HK-2 (cell line): ENCODE measurements at regions not wholly inside any gene's neighbourhood (a gene's known extent, or its start where the extent isn't known, plus 50 kb on each side); places are given as distances from the start of the nearest gene placed in this dataset.

Experiments used
- DNase-seq: peaks from one replicate; pipeline ENCODE4 v3.0.0-alpha.2; 2018; ENCODE audit not compliant: unreplicated experiment

DNA sequence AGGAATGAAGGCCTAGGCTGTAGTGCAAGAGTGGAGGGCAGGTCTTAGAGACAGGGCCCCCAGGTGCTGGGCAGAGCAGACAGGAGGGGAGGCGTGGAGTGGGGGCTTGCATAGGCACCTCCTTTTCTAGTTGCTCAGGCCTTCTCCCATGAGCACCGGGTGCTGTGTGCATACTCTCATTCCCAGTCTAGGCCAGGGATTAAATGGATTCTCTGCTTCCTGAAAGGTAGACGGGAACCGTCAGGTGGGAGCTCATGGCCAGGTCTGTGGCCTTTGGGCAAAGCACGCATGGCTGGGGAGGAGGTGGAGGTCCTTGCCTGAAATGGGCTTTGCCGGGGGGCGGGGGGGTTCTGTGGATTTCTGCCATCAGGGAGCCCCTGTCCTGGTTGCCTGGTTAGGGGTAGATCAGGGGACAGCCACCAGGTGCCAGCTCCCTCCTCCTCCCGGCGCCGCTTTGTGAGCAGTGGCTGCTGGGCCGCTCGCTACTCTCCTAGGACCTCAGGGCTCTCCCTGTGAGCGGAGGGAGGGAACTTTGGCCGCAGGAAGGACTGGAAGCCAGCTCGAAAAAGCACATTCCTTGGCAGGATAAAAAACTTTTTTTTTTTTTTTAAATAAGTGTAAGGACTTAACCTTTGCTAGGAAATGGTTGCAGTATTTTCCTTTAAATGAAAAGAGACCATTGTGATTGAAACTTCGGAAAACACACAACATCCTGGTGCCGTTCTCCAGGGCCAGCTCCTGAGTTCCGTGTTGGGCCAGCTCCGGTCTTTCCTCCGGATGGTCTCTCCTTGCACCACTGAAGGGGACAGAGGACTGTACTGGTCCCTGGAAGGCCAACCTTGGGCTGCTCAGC lies 82.8 kb upstream of the HAAO start:
- DNase-seq: no peak

DNA sequence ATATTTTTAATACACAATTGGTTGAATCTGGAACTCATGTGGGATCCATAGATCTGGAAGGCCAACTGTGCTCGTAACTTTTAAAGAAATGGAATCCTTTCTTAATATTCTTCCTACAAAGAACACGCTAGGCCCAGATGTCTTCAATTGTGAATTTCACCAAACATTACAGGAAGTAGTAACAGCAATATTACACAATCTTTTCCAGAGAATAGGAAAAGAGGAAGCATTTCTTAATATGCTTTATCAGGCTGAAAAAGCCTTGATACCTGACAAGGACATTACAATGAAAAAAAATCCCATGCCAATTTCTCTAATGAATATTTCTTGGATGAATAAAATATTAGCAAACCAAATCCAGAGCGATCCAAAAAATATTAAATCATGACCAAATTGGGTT lies 80.3 kb upstream of the HAAO start:
- DNase-seq: no peak

DNA sequence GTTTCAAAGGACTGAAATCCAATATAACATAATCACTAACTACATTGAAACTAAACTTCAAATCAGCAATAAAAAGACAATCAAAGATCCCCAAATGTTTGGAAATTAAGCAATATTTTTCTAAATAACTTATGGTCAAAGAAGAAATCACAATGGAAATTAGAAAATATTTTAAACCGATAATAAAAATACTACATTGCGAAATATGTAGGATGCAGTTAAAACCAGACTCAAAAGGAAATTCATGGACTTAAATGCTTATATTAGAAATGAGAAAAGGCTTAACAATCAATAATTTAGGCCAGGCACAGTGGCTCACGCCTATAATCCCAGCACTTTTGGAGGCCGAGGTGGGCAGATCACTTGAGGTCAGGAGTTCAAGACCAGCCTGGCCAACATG lies 79.0 kb upstream of the HAAO start:
- DNase-seq: no peak

DNA sequence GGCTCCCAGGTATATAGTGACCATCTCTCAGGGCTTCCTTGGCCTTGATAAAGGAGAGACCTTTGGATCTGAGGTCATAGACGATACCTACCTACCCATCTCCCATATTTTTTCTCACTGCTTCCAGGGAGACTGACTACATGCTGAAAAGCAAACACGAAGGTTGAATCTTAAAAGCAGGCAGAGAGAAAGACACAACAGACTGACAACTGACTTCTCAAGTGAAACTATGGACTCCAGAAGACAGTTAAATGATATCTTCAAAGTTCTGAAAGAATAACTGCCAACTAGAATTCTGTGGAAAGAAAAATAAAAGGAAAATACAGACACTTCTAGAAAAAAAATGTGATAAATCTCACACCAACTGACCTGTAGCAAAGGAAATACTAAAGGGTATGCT lies 76.5 kb upstream of the HAAO start:
- no peak for DNase-seq

DNA sequence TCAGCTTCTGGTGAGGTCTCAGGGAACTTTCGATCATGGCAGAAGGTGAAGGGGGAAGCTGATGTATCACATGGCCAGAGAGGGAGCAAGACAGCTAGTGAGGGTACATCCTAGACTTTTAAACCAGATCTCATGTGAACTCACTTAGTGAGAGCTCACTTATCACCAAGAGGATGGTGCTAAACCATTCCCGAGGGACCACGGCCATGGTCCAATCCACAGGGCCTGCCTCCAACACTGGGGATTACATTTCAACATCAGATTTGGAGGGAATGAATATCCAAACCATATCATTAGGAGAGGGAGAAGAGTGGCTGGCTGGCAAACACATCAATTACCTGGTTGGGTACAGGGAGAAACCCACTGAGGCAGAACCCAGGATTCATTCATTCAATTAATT lies 75.7 kb upstream of the HAAO start:
- DNase-seq: no peak

DNA sequence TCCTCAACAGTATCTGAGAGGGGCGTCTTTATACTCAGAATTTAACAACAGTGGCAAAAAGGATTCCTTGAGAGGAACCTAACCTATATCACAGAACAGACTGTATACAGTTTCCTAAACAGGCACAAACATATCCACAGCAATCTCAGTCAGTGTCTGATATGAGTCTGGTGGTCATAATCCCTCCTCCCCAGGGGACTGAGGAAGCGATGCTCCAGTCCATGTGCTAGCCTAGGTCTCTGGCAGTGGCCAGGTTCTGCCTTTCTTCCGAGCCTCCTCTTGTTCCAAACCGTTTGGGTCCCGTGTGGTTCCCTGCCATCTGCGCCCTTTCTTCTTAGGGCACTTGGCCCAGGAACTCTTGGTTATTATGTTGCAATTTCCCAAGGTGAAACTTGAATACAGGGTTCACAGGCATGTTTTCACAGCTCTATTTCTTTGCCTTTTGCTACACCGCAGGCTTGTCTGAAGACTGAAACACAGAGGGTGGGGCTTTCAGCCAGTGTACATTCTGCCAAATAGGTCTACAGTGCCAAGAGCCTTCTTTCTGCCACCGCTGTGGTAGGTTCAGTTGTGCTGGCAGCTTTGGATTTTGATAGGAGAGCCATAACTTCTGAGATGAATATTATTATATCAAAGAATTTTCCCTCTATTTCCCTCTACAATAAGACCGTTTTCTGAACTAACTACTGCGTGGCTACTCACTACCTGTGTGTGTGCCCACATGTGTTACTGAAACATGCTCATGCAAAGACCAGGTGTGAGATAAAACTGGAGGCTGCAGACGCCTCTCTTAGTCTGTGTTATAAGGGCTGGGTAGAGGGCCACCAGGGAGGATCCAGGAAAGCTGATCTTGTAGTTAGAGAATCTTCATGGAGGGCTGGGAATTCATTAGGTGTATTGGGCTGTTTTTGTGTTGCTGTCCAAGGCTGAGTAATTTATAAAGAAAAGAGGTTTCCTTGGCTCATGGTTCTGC lies 75.0 kb upstream of the HAAO start:
- DNase-seq: no peak

DNA sequence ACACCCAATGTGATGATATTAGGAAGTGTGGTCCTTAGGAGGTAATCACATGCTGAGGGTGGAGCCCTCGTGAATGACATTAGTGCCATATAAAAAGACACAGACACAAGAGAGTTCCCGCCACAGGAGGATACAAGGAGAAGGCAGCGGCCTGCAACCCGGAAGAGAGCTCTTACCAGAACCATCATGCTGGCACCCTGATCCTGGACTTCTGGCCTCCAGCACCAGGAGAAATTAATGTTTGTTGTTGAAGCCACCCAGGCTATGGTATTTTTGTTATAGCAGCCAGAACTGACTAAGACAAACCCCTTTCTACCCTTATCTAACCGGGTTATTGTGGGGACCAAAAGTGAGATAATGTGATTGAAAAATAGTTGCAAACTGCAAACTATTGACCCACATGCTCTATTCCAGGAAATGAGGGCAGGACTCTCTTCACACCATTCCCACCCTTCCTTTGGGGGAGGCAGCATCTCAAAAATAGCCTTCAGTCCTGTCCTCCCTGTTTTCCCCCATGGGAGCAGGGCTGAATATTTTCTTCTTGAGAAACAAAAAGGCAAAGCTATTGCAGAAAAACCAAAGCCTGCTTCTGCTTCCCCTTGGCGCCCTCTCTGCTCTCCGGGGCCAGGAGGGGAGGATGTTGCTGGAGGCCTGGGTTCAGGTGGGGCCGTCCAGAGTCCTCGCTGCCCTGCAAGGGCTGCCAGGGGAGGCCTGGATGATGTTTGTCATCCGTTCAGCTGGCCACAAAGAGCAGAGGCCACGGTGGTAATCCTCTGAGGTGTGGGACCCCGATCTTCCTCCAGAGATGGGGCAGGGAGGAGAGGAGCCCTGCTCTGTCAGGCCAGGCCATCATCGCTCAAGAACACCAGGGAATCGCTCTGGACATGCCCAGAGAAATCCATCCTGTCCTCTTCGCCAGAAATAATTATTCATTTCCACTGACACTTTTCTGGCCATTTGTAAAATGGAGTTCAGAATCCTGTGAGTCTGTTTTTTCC lies 73.8 kb upstream of the HAAO start:
- no peak for DNase-seq

DNA sequence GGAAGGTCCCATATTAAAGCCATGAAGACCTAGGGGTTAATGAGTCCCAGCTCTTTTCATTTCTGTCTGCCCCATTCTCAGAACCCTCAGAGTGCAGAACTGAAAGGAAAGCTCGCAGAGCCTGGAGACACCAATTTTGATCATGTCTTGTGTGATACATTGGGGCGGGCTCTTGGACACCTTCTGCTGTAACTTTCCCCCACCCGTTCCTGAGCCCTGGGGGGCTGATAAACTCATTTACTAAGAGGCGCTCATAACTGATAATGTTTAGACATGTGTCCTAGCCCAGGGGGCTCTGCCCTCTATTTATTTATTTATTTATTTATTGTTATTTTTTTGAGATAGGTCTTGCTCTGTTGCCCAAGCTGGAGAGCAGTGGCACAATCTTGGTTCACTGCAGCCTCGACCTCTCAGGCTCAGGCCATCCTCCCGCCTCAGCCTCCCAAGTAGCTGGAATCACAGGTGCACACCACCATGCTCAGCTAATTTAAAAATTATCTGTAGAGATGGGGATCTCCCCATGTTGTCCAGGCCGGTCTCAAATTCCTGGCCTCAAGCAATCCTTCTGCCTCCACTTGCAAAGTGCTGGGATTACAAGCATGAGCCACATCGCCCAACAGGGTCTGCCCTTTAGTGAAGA lies 72.4 kb upstream of the HAAO start:
- no peak for DNase-seq

DNA sequence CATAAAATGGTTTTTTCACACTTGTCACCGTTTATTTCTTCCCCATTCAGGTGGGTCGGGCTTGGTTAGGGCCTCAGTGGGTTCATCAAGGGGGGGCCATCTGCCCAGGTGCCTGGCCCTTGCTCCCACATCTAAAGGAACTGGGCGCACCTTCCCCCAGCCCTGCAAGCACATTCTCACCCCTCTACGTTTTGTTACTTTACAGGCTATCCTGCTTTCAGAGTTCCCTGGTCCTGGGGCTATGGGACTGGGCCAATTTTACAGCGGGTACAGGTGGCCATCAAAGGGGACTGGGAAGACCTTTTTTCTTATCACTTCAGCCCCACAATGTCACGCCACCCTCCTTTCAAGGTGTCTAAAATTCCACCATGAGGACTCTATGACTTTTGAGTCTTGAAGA lies 71.8 kb upstream of the HAAO start:
- no peak for DNase-seq

DNA sequence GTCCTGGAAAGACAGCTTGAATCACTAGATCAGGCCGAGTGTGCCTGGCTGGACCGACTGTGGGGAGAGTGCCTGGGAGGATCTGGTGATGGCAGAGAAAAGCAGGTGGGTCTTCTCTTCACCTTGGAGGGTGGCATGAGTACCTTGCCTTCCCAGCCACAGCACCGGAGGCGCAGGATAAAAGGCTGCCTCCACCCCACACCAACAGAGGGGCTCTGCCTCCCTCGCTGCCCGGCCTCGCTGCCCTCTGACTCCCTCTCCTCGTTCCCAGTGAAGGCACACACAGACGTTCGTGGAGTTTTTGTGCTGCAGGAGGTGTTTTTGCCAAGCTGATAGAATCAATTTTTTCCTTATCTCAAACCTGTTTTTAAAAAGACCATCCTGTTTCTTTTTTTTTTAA lies 71.4 kb upstream of the HAAO start:
- no peak for DNase-seq

DNA sequence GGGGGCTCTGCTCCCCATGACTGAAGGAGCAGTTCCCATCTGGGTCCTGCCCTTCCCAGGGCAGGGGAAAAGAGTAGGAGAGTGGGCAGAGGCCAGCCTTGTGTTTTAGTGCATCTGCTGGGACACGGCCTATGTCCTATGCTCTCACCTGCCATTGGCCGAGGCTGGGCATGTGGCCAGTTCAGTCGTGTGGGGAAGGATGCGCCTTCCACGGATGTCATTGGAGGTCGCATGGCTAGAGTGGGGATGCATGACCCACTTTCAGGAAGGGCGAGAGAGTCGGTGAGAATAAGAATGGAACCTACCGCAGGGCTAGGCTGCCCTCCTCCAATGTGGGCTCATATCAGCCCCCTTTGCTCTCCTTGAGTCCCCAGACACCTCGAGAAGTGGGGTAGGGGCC lies 70.9 kb upstream of the HAAO start:
- DNase-seq: no peak

DNA sequence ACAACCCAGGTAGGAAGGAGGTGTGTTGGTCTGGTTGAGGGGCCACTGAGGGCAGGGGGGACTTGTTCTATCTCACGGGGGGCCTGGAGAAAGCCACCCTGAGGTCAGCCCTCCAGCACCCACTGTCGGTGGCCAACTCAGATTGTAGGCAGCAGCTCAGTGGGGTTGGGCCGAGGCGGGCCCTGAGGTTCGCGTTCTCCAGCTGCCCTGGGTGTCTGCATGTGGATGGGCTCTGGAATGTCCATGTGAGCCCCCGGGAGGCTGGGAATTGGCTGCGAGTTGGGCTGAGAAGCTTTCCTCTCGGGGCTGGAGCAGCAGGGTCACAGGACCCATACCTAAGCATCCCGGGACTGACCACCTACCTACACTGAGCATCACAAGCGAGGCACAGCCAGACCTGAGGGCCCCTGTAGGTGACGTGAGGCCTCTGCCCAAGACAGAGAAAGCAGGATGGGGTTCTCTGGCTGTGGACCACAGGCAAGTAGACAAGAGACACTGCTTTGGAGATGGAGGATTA lies 70.3 kb upstream of the HAAO start:
- DNase-seq: no peak

DNA sequence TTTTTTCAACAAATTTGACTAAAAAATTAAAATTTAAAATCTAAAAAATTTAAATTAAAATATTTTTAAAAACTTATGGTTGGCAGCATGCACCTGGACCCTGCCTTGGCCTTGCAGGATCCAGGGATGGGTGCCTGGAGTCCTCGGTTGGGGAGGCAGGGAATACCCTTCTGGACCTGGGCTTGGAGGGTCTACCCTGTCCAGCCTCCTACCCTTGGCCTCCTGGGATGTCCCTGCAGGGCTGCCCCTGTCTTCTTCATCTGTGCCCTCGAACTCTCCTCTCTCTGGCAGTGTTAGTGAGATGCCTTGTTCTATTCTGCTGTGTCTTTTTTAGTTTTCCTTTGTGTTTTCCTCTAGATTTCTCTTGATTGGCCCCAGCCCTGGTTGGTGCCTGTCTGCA lies 68.9 kb upstream of the HAAO start:
- no peak for DNase-seq

DNA sequence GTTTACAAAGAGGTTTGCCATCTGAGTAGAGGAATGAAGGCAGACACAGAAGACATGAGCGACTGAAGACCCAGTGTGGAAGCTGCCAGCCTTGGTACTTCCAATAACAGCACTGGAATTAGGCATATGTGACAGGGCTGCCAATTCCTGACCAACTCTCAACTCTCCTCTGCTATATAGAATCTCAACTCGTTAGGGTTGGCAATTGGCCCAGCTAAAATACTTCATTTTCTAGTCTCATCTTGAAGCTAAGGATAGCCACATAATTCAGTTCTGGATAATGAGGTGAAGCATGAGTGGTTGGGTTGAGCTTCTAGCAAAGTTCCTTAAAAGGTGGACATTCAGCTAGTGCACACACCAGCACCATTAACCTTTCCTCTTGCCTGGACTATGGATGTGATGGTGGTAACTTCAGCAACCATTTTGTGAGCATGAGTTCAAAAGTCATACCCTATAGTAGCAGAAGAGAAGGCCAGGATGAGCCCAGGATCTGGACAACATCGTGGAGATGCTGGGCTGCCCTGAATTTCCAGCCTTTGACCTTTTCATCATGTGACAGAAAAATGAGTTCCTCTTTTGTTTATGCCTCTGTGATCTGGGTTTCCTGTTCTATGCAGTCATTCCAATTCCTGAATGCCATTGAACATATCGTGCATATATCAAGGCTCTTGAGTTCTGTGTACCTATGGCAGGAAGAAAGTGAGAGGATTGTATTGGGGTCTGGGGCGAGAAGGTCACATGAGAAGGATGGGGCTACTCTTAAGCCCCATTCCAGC lies 68.1 kb upstream of the HAAO start:
- DNase-seq: no peak

DNA sequence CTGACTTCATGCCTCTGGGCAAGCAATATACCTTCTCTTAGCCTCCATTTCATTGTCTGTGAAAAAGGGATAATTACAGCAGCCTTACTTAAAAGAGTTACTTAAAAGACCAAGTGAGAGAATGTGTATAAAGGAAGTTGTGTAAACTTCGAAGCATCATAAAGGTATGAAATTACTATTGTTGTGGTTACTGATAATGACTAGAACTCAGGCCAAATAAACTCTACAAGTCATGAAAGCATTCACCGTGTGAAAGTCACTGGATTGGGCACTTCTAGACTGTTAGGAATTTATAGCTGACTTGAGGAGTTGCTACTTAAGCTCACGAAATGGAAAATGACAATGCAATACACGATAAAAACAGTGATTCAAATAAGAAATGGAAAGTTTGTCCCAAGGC lies 67.4 kb upstream of the HAAO start:
- DNase-seq: no peak

DNA sequence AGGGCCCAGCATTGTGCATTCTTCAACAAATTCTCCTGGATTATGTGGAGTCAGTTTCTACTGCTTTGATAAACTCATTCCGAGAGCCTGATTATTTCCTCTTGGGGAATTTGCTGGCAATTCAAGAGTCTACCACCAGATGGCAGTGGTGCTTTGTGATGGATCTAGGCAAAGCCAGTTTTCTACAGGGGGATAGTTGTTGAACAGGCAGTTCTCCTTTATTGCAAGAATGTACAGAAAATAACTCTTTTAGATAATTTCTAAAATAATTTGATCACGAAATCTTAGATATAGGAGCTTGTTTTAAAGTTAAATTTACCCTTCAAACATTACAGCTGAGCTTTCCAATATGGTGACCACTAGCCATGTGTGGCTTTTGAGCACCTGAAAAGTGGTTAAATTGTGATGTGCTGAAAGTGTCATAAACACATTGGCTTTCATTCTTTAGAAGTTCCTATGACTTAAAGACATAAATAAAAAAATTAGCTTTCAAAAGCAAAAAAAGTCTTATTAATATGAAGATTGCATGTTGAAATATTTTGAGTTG lies 66.7 kb upstream of the HAAO start:
- DNase-seq: peak; percentile 77

DNA sequence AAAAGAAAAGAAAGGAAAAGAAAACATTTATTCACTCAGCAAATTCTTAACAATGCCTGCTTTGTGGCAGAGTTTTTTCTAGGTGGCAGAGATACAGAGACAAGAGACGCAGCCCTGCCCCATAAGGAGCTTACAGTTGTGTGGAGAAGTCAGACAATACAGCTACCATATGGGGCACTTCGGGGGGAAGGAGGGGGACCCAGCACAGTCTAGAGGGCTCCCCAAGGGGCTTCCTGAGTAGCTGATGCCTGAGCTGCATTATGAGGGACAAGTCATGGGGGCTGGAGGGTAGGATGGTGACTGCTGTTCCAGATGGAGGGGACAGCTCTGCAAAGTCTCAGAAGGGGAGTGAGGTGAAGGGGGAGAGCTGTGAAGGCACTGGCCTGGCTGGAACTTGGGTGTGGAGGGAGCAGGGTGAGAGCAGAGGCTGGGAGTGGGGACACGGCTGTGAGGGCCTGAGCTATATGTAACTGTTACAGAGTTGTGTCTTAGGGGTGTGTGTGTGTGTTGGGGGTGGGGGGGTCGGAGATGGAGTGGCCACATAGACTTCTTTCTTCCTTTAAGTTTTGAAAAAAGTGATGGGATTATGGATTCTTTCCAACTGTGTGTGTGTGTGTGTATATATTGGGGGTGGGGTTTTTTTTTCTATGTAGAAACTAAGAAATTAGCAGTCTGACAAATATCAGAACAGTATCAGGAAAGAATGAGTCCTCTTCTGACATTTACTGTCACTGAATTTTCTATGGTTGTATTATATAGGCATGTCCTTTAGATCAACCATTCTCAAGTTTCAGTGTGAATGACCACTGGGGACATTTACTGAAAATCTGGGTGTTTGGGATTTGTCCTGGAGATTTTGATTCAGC lies 66.0 kb upstream of the HAAO start:
- DNase-seq: no peak

DNA sequence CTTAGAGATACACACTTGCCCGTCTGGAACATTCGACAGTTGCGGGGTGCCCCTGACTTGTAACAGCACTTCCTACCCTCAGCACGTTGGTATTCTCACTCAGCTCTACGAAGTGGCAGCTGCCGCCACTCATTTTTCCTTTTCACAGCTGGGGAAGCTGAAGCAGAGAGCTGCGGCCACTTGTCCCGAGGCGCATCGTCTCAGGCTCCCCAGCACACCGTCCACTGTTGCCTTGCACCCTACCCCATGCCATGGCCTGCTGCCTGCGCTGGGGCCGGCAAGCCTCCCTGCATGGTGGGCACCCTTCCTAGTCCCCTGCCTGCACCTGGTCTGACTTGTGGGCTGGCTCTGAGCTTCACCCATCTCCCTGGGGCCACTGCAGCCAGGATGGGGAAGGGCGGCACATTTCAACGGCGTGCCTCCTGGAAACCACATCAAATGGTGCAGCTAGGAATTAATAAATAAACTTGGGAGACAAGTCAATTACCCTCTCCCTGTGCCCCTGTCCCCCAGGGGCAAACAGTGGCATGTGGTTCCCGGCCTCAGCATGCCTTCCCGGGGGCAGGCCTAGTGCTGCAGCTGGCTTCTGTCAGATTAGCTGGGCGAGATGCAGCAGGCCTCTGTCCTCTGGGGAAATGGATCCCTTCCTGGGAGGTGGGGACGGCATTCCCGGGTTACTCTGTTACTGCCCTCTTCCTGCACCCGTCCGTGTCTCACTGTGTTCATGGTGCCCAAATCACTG lies 64.7 kb upstream of the HAAO start:
- DNase-seq: no peak
